H9 (cell line): ENCODE measurements at regions not wholly inside any gene's neighbourhood (a gene's known extent, or its start where the extent isn't known, plus 50 kb on each side); places are given as distances from the start of the nearest gene placed in this dataset.

Experiments
- DNase-seq: peaks from one replicate; pipeline ENCODE4 v3.0.0-alpha.2; 2017
- H2AFZ ChIP-seq: one replicate; pipeline ENCODE4 v1.6.1; 2013; ENCODE audit warnings: mild to moderate bottlenecking, low read length, control low read depth, moderate library complexity
- H2AK5ac ChIP-seq: 2 replicates; pipeline ENCODE4 v1.6.1; 2013; ENCODE audit warnings: low read length, control low read depth, mixed read lengths; ENCODE audit not compliant: insufficient read length
- H2BK120ac ChIP-seq: one replicate; pipeline ENCODE4 v1.6.1; 2013; ENCODE audit warnings: low read depth, mild to moderate bottlenecking, low read length, control low read depth, inconsistent platforms; ENCODE audit not compliant: poor library complexity, severe bottlenecking
- H2BK12ac ChIP-seq: 2 replicates; pipeline ENCODE4 v1.6.1; 2013; ENCODE audit warnings: low read length, control low read depth, mixed read lengths, low read depth; ENCODE audit not compliant: insufficient read length
- H2BK15ac ChIP-seq: 2 replicates; pipeline ENCODE4 v1.6.1; 2013; ENCODE audit warnings: low read depth, low read length, control low read depth
- H2BK20ac ChIP-seq: one replicate; pipeline ENCODE4 v1.6.1; 2013; ENCODE audit warnings: low read depth, mild to moderate bottlenecking, low read length, control low read depth, inconsistent platforms; ENCODE audit not compliant: poor library complexity, severe bottlenecking
- H2BK5ac ChIP-seq: 2 replicates; pipeline ENCODE4 v1.6.1; 2013; ENCODE audit warnings: low read length, control low read depth, mixed read lengths; ENCODE audit not compliant: insufficient read length
- H3K14ac ChIP-seq: 2 replicates; pipeline ENCODE4 v1.6.1; 2013; ENCODE audit warnings: low read length, control low read depth; ENCODE audit not compliant: insufficient read depth
- H3K18ac ChIP-seq: 2 replicates; pipeline ENCODE4 v1.6.1; 2013; ENCODE audit warnings: low read depth, mild to moderate bottlenecking, mixed read lengths, low read length, control low read depth; ENCODE audit not compliant: insufficient read length
- H3K23ac ChIP-seq: 2 replicates; pipeline ENCODE4 v1.6.1; 2013; ENCODE audit warnings: low read length, control low read depth, mixed read lengths, low read depth; ENCODE audit not compliant: insufficient read length
- H3K23me2 ChIP-seq: 2 replicates; pipeline ENCODE4 v1.6.1; 2013; ENCODE audit warnings: low read depth, mild to moderate bottlenecking, mixed read lengths, low read length, control low read depth; ENCODE audit not compliant: insufficient read length, poor library complexity, severe bottlenecking
- H3K27ac ChIP-seq: 2 replicates; pipeline ENCODE4 v1.5.1; 2013; ENCODE audit warnings: low read length, control low read depth, mixed read lengths, low read depth; ENCODE audit not compliant: insufficient read length
- H3K27me3 ChIP-seq: 2 replicates; pipeline ENCODE4 v1.6.1; 2013; ENCODE audit warnings: low read length, control low read depth, inconsistent platforms; ENCODE audit not compliant: insufficient read depth
- H3K4ac ChIP-seq: 2 replicates; pipeline ENCODE4 v1.6.1; 2013; ENCODE audit warnings: low read depth, mild to moderate bottlenecking, control low read depth, inconsistent platforms, low read length, moderate library complexity
- H3K4me1 ChIP-seq: 2 replicates; pipeline ENCODE4 v1.6.1; 2013; ENCODE audit warnings: low read length, control low read depth, inconsistent platforms; ENCODE audit not compliant: insufficient read depth
- H3K4me2 ChIP-seq: 2 replicates; pipeline ENCODE4 v1.6.1; 2013; ENCODE audit warnings: low read length, control low read depth, mixed read lengths; ENCODE audit not compliant: insufficient read length, insufficient read depth
- H3K56ac ChIP-seq: 2 replicates; pipeline ENCODE4 v1.6.1; 2013; ENCODE audit warnings: low read depth, mild to moderate bottlenecking, mixed read lengths, low read length, control low read depth; ENCODE audit not compliant: insufficient read length
- H3K79me1 ChIP-seq: 2 replicates; pipeline ENCODE4 v1.6.1; 2013; ENCODE audit warnings: low read depth, mild to moderate bottlenecking, moderate library complexity, low read length, control low read depth, inconsistent platforms; ENCODE audit not compliant: insufficient read depth, poor library complexity, severe bottlenecking
- H3K79me2 ChIP-seq: 2 replicates; pipeline ENCODE4 v1.6.1; 2013; ENCODE audit warnings: low read length, control low read depth, inconsistent platforms; ENCODE audit not compliant: insufficient read depth
- H3K9ac ChIP-seq: 2 replicates; pipeline ENCODE4 v1.6.1; 2013; ENCODE audit warnings: low read length, control low read depth, mixed read lengths; ENCODE audit not compliant: insufficient read length; ENCODE audit errors: extremely low read depth
- H3K9me3 ChIP-seq: one replicate; pipeline ENCODE4 v1.6.1; 2013; ENCODE audit warnings: low read depth, low read length, inconsistent platforms; ENCODE audit not compliant: control insufficient read depth
- H3T11ph ChIP-seq: one replicate; pipeline ENCODE4 v1.6.1; 2013; ENCODE audit warnings: mild to moderate bottlenecking, low read length, control low read depth, inconsistent platforms
- H4K20me1 ChIP-seq: one replicate; pipeline ENCODE4 v1.6.1; 2013; ENCODE audit not compliant: control insufficient read depth, insufficient read length, insufficient read depth
- H4K5ac ChIP-seq: 2 replicates; pipeline ENCODE4 v1.6.1; 2013; ENCODE audit warnings: low read depth, mild to moderate bottlenecking, mixed read lengths, low read length, control low read depth; ENCODE audit not compliant: insufficient read length
- H4K8ac ChIP-seq: replicated peaks from 2 replicates; pipeline ENCODE4 v1.6.1; 2013; ENCODE audit warnings: low read length, control low read depth, mixed read lengths, low read depth; ENCODE audit not compliant: insufficient read length
- H4K91ac ChIP-seq: 2 replicates; pipeline ENCODE4 v1.6.1; 2013; ENCODE audit warnings: low read depth, mild to moderate bottlenecking, moderate library complexity, mixed read lengths, low read length, control low read depth; ENCODE audit not compliant: insufficient read length
- H3K27ac Mint-ChIP-seq, 3 experiments: 2 replicates in 2 of 3; 3 replicates in 1 of 3; pipeline ENCODE4 v1.8.0; 2020 to 2021; ENCODE audit warnings: mixed read lengths in 3 of 3, mild to moderate bottlenecking in 1 of 3, moderate library complexity in 1 of 3
- H3K27me3 Mint-ChIP-seq: 2 replicates; pipeline ENCODE4 v1.8.0; 2021; ENCODE audit warnings: low read depth, mild to moderate bottlenecking, moderate library complexity, mixed read lengths
- H3K36me3 Mint-ChIP-seq, 3 experiments: 2 replicates in 2 of 3; 3 replicates in 1 of 3; pipeline ENCODE4 v1.8.0; 2020 to 2021; ENCODE audit warnings: low read depth in 3 of 3, mixed read lengths in 3 of 3; ENCODE audit not compliant: insufficient read depth in 1 of 3
- H3K4me1 Mint-ChIP-seq, 2 experiments: 2 replicates each; pipeline ENCODE4 v1.8.0; 2020; ENCODE audit warnings: mixed read lengths in 2 of 2
- H3K4me3 Mint-ChIP-seq, 2 experiments: 2 replicates in 1 of 2; 3 replicates in 1 of 2; pipeline ENCODE4 v1.8.0; 2020 to 2021; ENCODE audit warnings: mild to moderate bottlenecking in 2 of 2, mixed read lengths in 2 of 2, moderate library complexity in 1 of 2
- H3K9me3 Mint-ChIP-seq, 2 experiments: 2 replicates in 1 of 2; 3 replicates in 1 of 2; pipeline ENCODE4 v1.8.0; 2020; ENCODE audit warnings: mild to moderate bottlenecking in 2 of 2, mixed read lengths in 2 of 2, moderate library complexity in 1 of 2
- CTCF ChIP-seq: fragments of 200-600 bp; sonication (generic); conservative IDR thresholded peaks from 3 replicates; pipeline ENCODE4 v1.8.0; 2021; ENCODE audit warnings: antibody characterized with exemption, mild to moderate bottlenecking
- WGBS: extraction: QIAGEN DNeasy Blood & Tissue Kit; methylation state at CpG from one replicate; pipeline ENCODE4 v1.1.7; 2013; ENCODE audit warnings: missing lambda C conversion rate, low lambda C conversion rate, mixed read lengths; ENCODE audit not compliant: insufficient read length; ENCODE audit errors: extremely low coverage; 5-methylcytosine and 5-hydroxymethylcytosine counted together

DNA sequence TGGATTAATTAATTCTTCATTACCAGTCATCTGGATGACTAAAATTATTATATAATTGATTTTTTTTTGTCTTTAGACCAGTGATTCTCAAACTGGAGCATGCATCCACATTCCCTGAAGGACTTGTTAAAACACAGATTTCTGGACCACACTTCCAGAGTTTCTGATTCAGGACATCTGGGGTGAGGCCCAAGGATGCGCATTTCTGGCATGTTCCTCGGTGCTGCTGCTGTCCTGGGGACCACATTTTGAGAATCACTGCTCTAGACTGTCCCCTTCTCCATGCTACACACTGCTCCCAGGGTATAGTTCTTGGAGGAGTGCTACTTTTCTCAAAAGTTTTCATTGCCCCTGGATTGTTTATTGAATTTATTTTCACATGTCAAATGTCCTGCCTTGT lies 145.0 kb downstream of the RNF144B start:
- no peak overlapping the region for H3K27ac Mint-ChIP-seq
- no peak overlapping the region for H2AFZ ChIP-seq
- TF ChIP-seq CTCF: no peak
- H3K56ac ChIP-seq: no peak overlapping the region
- no peaks in the 10 kb centered on the region for H4K20me1 ChIP-seq
- H3K23me2 ChIP-seq: no peaks in the 10 kb centered on the region
- H2AK5ac ChIP-seq: no peak overlapping the region
- no peak overlapping the region for H3T11ph ChIP-seq
- no peaks in the 10 kb centered on the region for H3K79me2 ChIP-seq
- H4K8ac ChIP-seq: no peak overlapping the region
- H3K4me3 Mint-ChIP-seq: no peak overlapping the region
- H3K79me1 ChIP-seq: no peaks in the 10 kb centered on the region
- no peak overlapping the region for H3K23ac ChIP-seq
- no peak overlapping the region for H2BK120ac ChIP-seq
- no peak overlapping the region for H3K4me2 ChIP-seq
- H3K4me1 Mint-ChIP-seq: peaks cover 18 to 19% of the 10 kb centered on the region in 2 experiments
- H2BK20ac ChIP-seq: no peak overlapping the region
- H3K9me3 Mint-ChIP-seq: no peaks in the 10 kb centered on the region
- no peaks in the 10 kb centered on the region for H3K36me3 Mint-ChIP-seq
- H3K18ac ChIP-seq: no peak overlapping the region
- no peak overlapping the region for H3K27ac ChIP-seq
- no peak overlapping the region for H3K4ac ChIP-seq
- no peak overlapping the region for H2BK5ac ChIP-seq
- H4K91ac ChIP-seq: no peak overlapping the region
- no peak overlapping the region for H2BK15ac ChIP-seq
- H3K9ac ChIP-seq: no peak overlapping the region
- H3K9me3 ChIP-seq: no peaks in the 10 kb centered on the region
- no peak overlapping the region for H3K14ac ChIP-seq
- no peaks in the 10 kb centered on the region for H3K27me3 ChIP-seq
- no peak for DNase-seq
- peaks cover 5% of the 10 kb centered on the region for H3K4me1 ChIP-seq
- no peaks in the 10 kb centered on the region for H3K27me3 Mint-ChIP-seq
- H4K5ac ChIP-seq: no peak overlapping the region
- no peak overlapping the region for H2BK12ac ChIP-seq
- no CpG with 5 or more reads among the region's 2 CpGs for WGBS
